OCI-LY1 (cell line): ENCODE measurements at regions not wholly inside any gene's neighbourhood (a gene's known extent, or its start where the extent isn't known, plus 50 kb on each side); places are given as distances from the start of the nearest gene placed in this dataset.

Experiments
- H2AFZ ChIP-seq: fragments of 200-600 bp; sonication (generic), shearing (Covaris generic); 2 replicates; pipeline ENCODE4 v1.6.0; 2014; ENCODE audit warnings: antibody characterized with exemption, mild to moderate bottlenecking, low read length
- H3F3A ChIP-seq: fragments of 200-600 bp; sonication (generic), shearing (Covaris generic); 2 replicates; pipeline ENCODE4 v1.6.0; 2014; ENCODE audit warnings: mild to moderate bottlenecking, antibody characterized with exemption, low read length, moderate library complexity; ENCODE audit not compliant: insufficient read depth
- H3K27ac ChIP-seq: fragments of 200-600 bp; sonication (generic); 2 replicates; pipeline ENCODE4 v1.5.1; 2014; ENCODE audit warnings: low read length, mixed run types, mild to moderate bottlenecking, low read depth; ENCODE audit not compliant: poor library complexity, severe bottlenecking
- H3K27me3 ChIP-seq: fragments of 200-600 bp; sonication (generic); 2 replicates; pipeline ENCODE4 v1.6.0; 2014; ENCODE audit warnings: antibody characterized with exemption, mild to moderate bottlenecking, low read length, moderate library complexity; ENCODE audit not compliant: insufficient read depth
- H3K36me3 ChIP-seq: fragments of 200-600 bp; sonication (generic); 2 replicates; pipeline ENCODE4 v1.6.1; 2014; ENCODE audit warnings: mild to moderate bottlenecking, antibody characterized with exemption, low read length, moderate library complexity, mixed read lengths; ENCODE audit not compliant: insufficient read depth
- H3K4me1 ChIP-seq: fragments of 200-600 bp; sonication (generic); 2 replicates; pipeline ENCODE4 v1.5.1; 2014; ENCODE audit warnings: mild to moderate bottlenecking, low read length, moderate library complexity; ENCODE audit not compliant: insufficient read depth, severe bottlenecking
- H3K4me2 ChIP-seq: fragments of 200-600 bp; sonication (generic), shearing (Covaris generic); 2 replicates; pipeline ENCODE4 v1.6.1; 2014; ENCODE audit warnings: low read length
- H3K4me3 ChIP-seq: fragments of 200-600 bp; sonication (generic); 2 replicates; pipeline ENCODE4 v1.5.1; 2014; ENCODE audit warnings: low read length, low read depth, mild to moderate bottlenecking, mixed read lengths; ENCODE audit not compliant: poor library complexity, severe bottlenecking
- H3K79me2 ChIP-seq: fragments of 200-600 bp; shearing (Covaris generic); 2 replicates; pipeline ENCODE4 v1.6.1; 2016; ENCODE audit warnings: mixed run types, low read length, mixed read lengths; ENCODE audit not compliant: insufficient read depth
- H3K9ac ChIP-seq: fragments of 200-600 bp; sonication (generic), shearing (Covaris generic); 2 replicates; pipeline ENCODE4 v1.6.1; 2014; ENCODE audit warnings: mild to moderate bottlenecking, low read length, mixed read lengths
- H3K9me2 ChIP-seq: fragments of 200-600 bp; sonication (generic), shearing (Covaris generic); 2 replicates; pipeline ENCODE4 v1.6.1; 2014; ENCODE audit warnings: low read depth, mild to moderate bottlenecking, low read length, mixed read lengths
- H3K9me3 ChIP-seq: fragments of 200-600 bp; shearing (Covaris generic); 2 replicates; pipeline ENCODE4 v1.6.1; 2014; ENCODE audit warnings: low read length, mixed read lengths
- H4K20me1 ChIP-seq: fragments of 200-600 bp; sonication (generic), shearing (Covaris generic); 2 replicates; pipeline ENCODE4 v1.6.0; 2016; ENCODE audit warnings: mild to moderate bottlenecking, low read length; ENCODE audit not compliant: insufficient read depth
- CTCF ChIP-seq: fragments of 200-600 bp; sonication (generic), shearing (Covaris generic); IDR thresholded peaks from 2 replicates; pipeline ENCODE4 v1.5.1; 2017; ENCODE audit warnings: mild to moderate bottlenecking, antibody characterized with exemption, low read length, moderate library complexity, mixed read lengths
- EZH2 ChIP-seq: fragments of 200-600 bp; sonication (generic), shearing (Covaris generic); IDR thresholded peaks from 2 replicates; pipeline ENCODE4 v1.8.0; 2017; ENCODE audit warnings: borderline replicate concordance, mixed run types, mild to moderate bottlenecking, antibody characterized with exemption, low read length, moderate library complexity, mixed read lengths

- Histone ChIP-seq H4K20me1 (no peaks in the 10 kb centered on the region), H3K9me3 (no peaks in the 10 kb centered on the region), H2AFZ (no peak overlapping the region), H3K4me1 (no peaks in the 10 kb centered on the region), H3K9me2 (no peaks in the 10 kb centered on the region), H3F3A (no peaks in the 10 kb centered on the region), H3K27ac (no peak overlapping the region), H3K36me3 (no peaks in the 10 kb centered on the region), H3K27me3 (no peaks in the 10 kb centered on the region), H3K9ac (no peak overlapping the region), H3K4me2 (no peak overlapping the region), H3K79me2 (no peaks in the 10 kb centered on the region), H3K4me3 (no peak overlapping the region)
- TF ChIP-seq EZH2 (no peak), CTCF (no peak)
These were observed 493.7 kb downstream of the ENC1 start for GRCh38 chr5:74146796-74147195.

- no peak overlapping the region for H3K27ac ChIP-seq
- H3K36me3 ChIP-seq, result no peaks in the 10 kb centered on the region
- no peaks in the 10 kb centered on the region for H3K27me3 ChIP-seq
- no peaks in the 10 kb centered on the region for H3K9me2 ChIP-seq
- H3K4me2 ChIP-seq, result no peak overlapping the region
- H3K9me3 ChIP-seq, result no peaks in the 10 kb centered on the region
- no peaks in the 10 kb centered on the region for H3F3A ChIP-seq
- H4K20me1 ChIP-seq, result no peaks in the 10 kb centered on the region
- no peak overlapping the region for H2AFZ ChIP-seq
- H3K79me2 ChIP-seq, result no peaks in the 10 kb centered on the region
- H3K4me1 ChIP-seq, result no peaks in the 10 kb centered on the region
- H3K4me3 ChIP-seq, result no peak overlapping the region
- no peak for TF ChIP-seq CTCF
- no peak for TF ChIP-seq EZH2
- no peak overlapping the region for H3K9ac ChIP-seq
These were observed 494.6 kb downstream of the ENC1 start for GRCh38 chr5:74145951-74146350.

- no peaks in the 10 kb centered on the region for H3K9me3 ChIP-seq
- H3K9ac ChIP-seq, result no peak overlapping the region
- TF ChIP-seq CTCF (no peak), EZH2 (no peak)
- H3K4me1 ChIP-seq, result no peaks in the 10 kb centered on the region
- no peaks in the 10 kb centered on the region for H3F3A ChIP-seq
- H3K27me3 ChIP-seq, result no peaks in the 10 kb centered on the region
- no peak overlapping the region for H2AFZ ChIP-seq
- no peaks in the 10 kb centered on the region for H3K9me2 ChIP-seq
- H3K27ac ChIP-seq, result no peak overlapping the region
- H3K4me3 ChIP-seq, result no peak overlapping the region
- no peak overlapping the region for H3K4me2 ChIP-seq
- H4K20me1 ChIP-seq, result no peaks in the 10 kb centered on the region
- no peaks in the 10 kb centered on the region for H3K36me3 ChIP-seq
- no peaks in the 10 kb centered on the region for H3K79me2 ChIP-seq
These were observed 496.7 kb downstream of the ENC1 start for GRCh38 chr5:74143721-74144330.
